Endothelial cell of umbilical vein (primary cell): ENCODE measurements at regions not wholly inside any gene's neighbourhood (a gene's known extent, or its start where the extent isn't known, plus 50 kb on each side); places are given as distances from the start of the nearest gene placed in this dataset.

Experiments
- BruUV-seq: library from RNA; stranded (reverse); fragments of 400-500 nt; replicated peaks from 2 replicates; lab custom pipeline; 2021; lab: Mats Ljungman, UMichigan
- CTCF ChIA-PET: fragments of 300-600, 350-600 bp; sonication (Branson Sonifier 250); formaldehyde crosslinking; loops from one replicate; lab custom pipeline; 2021; ENCODE audit warnings: antibody characterized with exemption, inconsistent platforms; lab: Charles Lee
- POLR2A ChIA-PET: fragments of 300-600, 350-600 bp; sonication (Branson Sonifier 250); formaldehyde crosslinking; loops from one replicate; lab custom pipeline; 2021; ENCODE audit warnings: antibody characterized with exemption, inconsistent platforms; lab: Charles Lee
- DNase-seq: peaks from one replicate; pipeline ENCODE4 v3.0.0-alpha.2; 2011; ENCODE audit warnings: low read depth, low spot score
- FAIRE-seq: peaks from 2 replicates; lab custom pipeline; 2011; peaks lifted over from hg19 to GRCh38; lab: Jason Lieb, UNC
- H2AFZ ChIP-seq: 2 replicates; pipeline ENCODE4 v1.6.0; 2012; ENCODE audit warnings: low read depth, low read length, control low read depth, inconsistent platforms
- H3K27ac ChIP-seq: 2 replicates; pipeline ENCODE4 v1.5.1; 2011; ENCODE audit warnings: low read depth, mild to moderate bottlenecking, control low read depth, low read length, moderate library complexity; ENCODE audit not compliant: insufficient read depth
- H3K27me3 ChIP-seq, 2 experiments: 2 replicates each; pipeline versions ENCODE4 v1.6.0 to v1.6.1; 2011; ENCODE audit warnings: low read length in 2 of 2, mixed read lengths in 1 of 2; ENCODE audit not compliant: control insufficient read depth in 2 of 2, insufficient read depth in 2 of 2
- H3K36me3 ChIP-seq, 2 experiments: 2 replicates in 1 of 2; 3 replicates in 1 of 2; pipeline ENCODE4 v1.5.1; 2011; ENCODE audit warnings: low read length in 2 of 2, mild to moderate bottlenecking in 1 of 2, moderate library complexity in 1 of 2; ENCODE audit not compliant: control insufficient read depth in 2 of 2, insufficient read depth in 2 of 2; ENCODE audit errors: extremely low read depth in 1 of 2
- H3K4me1 ChIP-seq: 3 replicates; pipeline ENCODE4 v1.5.1; 2011; ENCODE audit warnings: mild to moderate bottlenecking, low read length; ENCODE audit not compliant: control insufficient read depth, insufficient read depth; ENCODE audit errors: extremely low read depth
- H3K4me2 ChIP-seq: 2 replicates; pipeline ENCODE4 v1.6.1; 2011; ENCODE audit warnings: low read length, control low read depth, mixed read lengths; ENCODE audit not compliant: insufficient read depth
- H3K4me3 ChIP-seq, 3 experiments: fragments of 200-600 bp in 1 of 3; sonication (generic), shearing (Covaris generic) in 1 of 3; replicated peaks in 1 of 3; 2 replicates each; pipeline ENCODE4 v1.5.1; 2011 to 2016; ENCODE audit warnings: control low read depth in 3 of 3, low read length in 3 of 3, mild to moderate bottlenecking in 2 of 3, inconsistent platforms in 1 of 3, low read depth in 1 of 3, moderate library complexity in 1 of 3; ENCODE audit not compliant: insufficient read depth in 1 of 3
- H3K79me2 ChIP-seq: 2 replicates; pipeline ENCODE4 v1.6.0; 2012; ENCODE audit warnings: low read length, inconsistent platforms; ENCODE audit not compliant: control insufficient read depth, insufficient read depth
- H3K9ac ChIP-seq: replicated peaks from 2 replicates; pipeline ENCODE3; 2011; ENCODE audit warnings: low read length, control low read depth; ENCODE audit not compliant: insufficient read depth; ENCODE audit errors: extremely low read depth
- H3K9me1 ChIP-seq: replicated peaks from 3 replicates; pipeline ENCODE4 v1.6.0; 2011; ENCODE audit warnings: mild to moderate bottlenecking, low read length; ENCODE audit not compliant: control insufficient read depth, insufficient read depth; ENCODE audit errors: extremely low read depth
- H3K9me3 ChIP-seq: replicated peaks from 2 replicates; pipeline ENCODE4 v1.5.1; 2012; ENCODE audit warnings: low read length, inconsistent platforms; ENCODE audit not compliant: control insufficient read depth, insufficient read depth
- H4K20me1 ChIP-seq: replicated peaks from 2 replicates; pipeline ENCODE3; 2011; ENCODE audit warnings: mild to moderate bottlenecking, low read length; ENCODE audit not compliant: control insufficient read depth, insufficient read depth; ENCODE audit errors: extremely low read depth
- CTCF ChIP-seq, 2 donors: IDR thresholded peaks; 1 replicate in 1 of 2; 2 replicates in 1 of 2; pipeline ENCODE4 v1.5.1; 2011; ENCODE audit warnings: low read length in 2 of 2, mild to moderate bottlenecking in 2 of 2, moderate library complexity in 2 of 2, control low read depth in 1 of 2, inconsistent platforms in 1 of 2, low read depth in 1 of 2; ENCODE audit not compliant: insufficient read depth in 1 of 2; ENCODE audit errors: extremely low read depth in 1 of 2
- GATA2 ChIP-seq: IDR thresholded peaks from 2 replicates; pipeline ENCODE4 v1.7.0; 2011; ENCODE audit warnings: low read depth, mild to moderate bottlenecking, moderate library complexity, mixed read lengths, low read length; ENCODE audit not compliant: insufficient read length, insufficient read depth
- MAX ChIP-seq: IDR thresholded peaks from 2 replicates; pipeline ENCODE4 v1.6.1; 2011; ENCODE audit not compliant: insufficient read depth, insufficient read length
- MYC ChIP-seq: IDR thresholded peaks from one replicate; pipeline ENCODE4 v1.6.1; 2011; ENCODE audit warnings: mild to moderate bottlenecking, low read depth, low read length
- POLR2AphosphoS5 ChIP-seq: IDR thresholded peaks from 2 replicates; pipeline ENCODE4 v1.6.1; 2012; ENCODE audit warnings: low read depth, mild to moderate bottlenecking, control low read depth, low read length, moderate library complexity; ENCODE audit not compliant: insufficient read depth
- dilution Hi-C: fragments of 300-500 bp; cut with MboI; formaldehyde crosslinking; loops from one replicate; pipeline ENCODE4 v1.15.0; 2019; ENCODE audit warnings: low sequenced_read_pairs; ENCODE audit not compliant: extremely low pct_ligation_motif_present
- intact Hi-C: fragments of 100-400 bp; cut with micrococcal nuclease; formaldehyde crosslinking; loops from one replicate; pipeline ENCODE4 v1.10.0; 2022

GRCh38 chrX:69285401-69285877 lies 120.2 kb upstream of the PJA1 start:
- Histone ChIP-seq H3K4me1 (peaks cover 3% of the 10 kb centered on the region), H3K4me3 (peak overlapping the region in 1 of 3 experiments; percentile 33), H3K36me3 (no peaks in the 10 kb centered on the region), H4K20me1 (no peaks in the 10 kb centered on the region), H3K9me1 (no peaks in the 10 kb centered on the region), H3K79me2 (no peaks in the 10 kb centered on the region), H3K27me3 (no peaks in the 10 kb centered on the region), H3K9ac (no peak overlapping the region), H3K27ac (no peak overlapping the region), H3K4me2 (no peak overlapping the region), H2AFZ (peak overlapping the region; percentile 66), H3K9me3 (no peaks in the 10 kb centered on the region)
- FAIRE-seq (no peak), DNase-seq (no peak)
- dilution Hi-C loops = no loop called here
- TF ChIP-seq CTCF (IDR thresholded peaks at IDR 0.05; ENCODE audit: extremely low read depth in 1 of 2, insufficient read depth in 1 of 2, low read depth in 1 of 2, low read length in 2 of 2) = no peak
- no peak for TF ChIP-seq GATA2
- TF ChIP-seq POLR2AphosphoS5 = no peak
- no peak for TF ChIP-seq MAX
- no peak for TF ChIP-seq MYC
- no TSS peak for BruUV-seq
- intact Hi-C loops = loop anchor here (10.0 kb wide), 2 partner anchors 61 to 151 kb away; no protein-coding TSS in a partner anchor
- CTCF ChIA-PET = interaction anchor here (1.0 to 4.0 kb wide), 3 partner anchors 225 to 463 kb away, joined by 3 to 33 read pairs (median 8); partner anchors contain the start of gene EFNB1
- POLR2A ChIA-PET = no interaction called here
